ENCODE measurements at regions not wholly inside any gene's neighbourhood (a gene's known extent, or its start where the extent isn't known, plus 50 kb on each side); places are given as distances from the start of the nearest gene placed in this dataset.
"Not testable (repeated sequence)": the region's sequence is repeated elsewhere in the genome, so short reads cannot be mapped to it uniquely, and the experiment has no call there.

- DNase-seq: no peak
These were observed 448.3 kb downstream of the EFNB2 start for GRCh38 chr13:106087201-106087600.

GRCh38 chr13:106083620-106084350 lies 451.7 kb downstream of the EFNB2 start:
- DNase-seq: no peak

- not testable (repeated sequence) for DNase-seq
These were observed 454.2 kb downstream of the EFNB2 start for GRCh38 chr13:106081221-106081620.

- DNase-seq: no peak
These were observed 457.3 kb downstream of the EFNB2 start for GRCh38 chr13:106078191-106078590.

GRCh38 chr13:106077017-106077416 lies 458.4 kb downstream of the EFNB2 start:
- no peak for DNase-seq

- no peak for DNase-seq
These were observed 463.4 kb downstream of the EFNB2 start for GRCh38 chr13:106072014-106072413.

GRCh38 chr13:106063591-106064313 lies 471.7 kb downstream of the EFNB2 start:
- DNase-seq: no peak

- no peak for DNase-seq
These were observed 473.7 kb downstream of the EFNB2 start for GRCh38 chr13:106061781-106062180.

- DNase-seq: no peak
These were observed 478.6 kb downstream of the EFNB2 start for GRCh38 chr13:106056851-106057250.

- DNase-seq: no peak
These were observed 483.2 kb downstream of the EFNB2 start for GRCh38 chr13:106052200-106052767.

GRCh38 chr13:106049171-106049570 lies 486.3 kb downstream of the EFNB2 start:
- no peak for DNase-seq

GRCh38 chr13:106048386-106048785 lies 487.1 kb downstream of the EFNB2 start:
- no peak for DNase-seq

- no peak for DNase-seq
These were observed 487.6 kb downstream of the EFNB2 start for GRCh38 chr13:106047859-106048258.

- no peak for DNase-seq
These were observed 492.4 kb downstream of the EFNB2 start for GRCh38 chr13:106042996-106043581.

GRCh38 chr13:106041445-106041844 lies 494.0 kb downstream of the EFNB2 start:
- DNase-seq: no peak

GRCh38 chr13:106038752-106039151 lies 496.7 kb downstream of the EFNB2 start:
- no peak for DNase-seq

GRCh38 chr13:106036870-106037269 lies 498.6 kb downstream of the EFNB2 start:
- no peak for DNase-seq

- no peak for DNase-seq
These were observed 501.3 kb downstream of the EFNB2 start for GRCh38 chr13:106034201-106034600.

- DNase-seq: no peak
These were observed 501.8 kb downstream of the EFNB2 start for GRCh38 chr13:106033659-106034058.

GRCh38 chr13:106032441-106032840 lies 503.0 kb downstream of the EFNB2 start:
- no peak for DNase-seq

GRCh38 chr13:106029676-106030290 lies 505.7 kb downstream of the EFNB2 start:
- no peak for DNase-seq

GRCh38 chr13:106028911-106029310 lies 506.6 kb downstream of the EFNB2 start:
- DNase-seq: no peak

GRCh38 chr13:106011600-106011999 lies 523.9 kb downstream of the EFNB2 start:
- no peak for DNase-seq

Data from MV-4-11 (cell line).